HG03342 (cell line): ENCODE measurements at regions not wholly inside any gene's neighbourhood (a gene's known extent, or its start where the extent isn't known, plus 50 kb on each side); places are given as distances from the start of the nearest gene placed in this dataset.

ENCODE experiments used
- ATAC-seq: cut with Tn5 transposase; IDR thresholded peaks from one replicate; pipeline ENCODE4 v1.9.1; 2021; ENCODE audit warnings: mild to moderate bottlenecking, moderate library complexity; ENCODE audit not compliant: unreplicated experiment

- ATAC-seq = no peak
Measured at GRCh38 chr15:26477044-26477443, 295.8 kb downstream of the GABRB3 start.

GRCh38 chr15:26475554-26475953 lies 297.3 kb downstream of the GABRB3 start:
- no peak for ATAC-seq

- ATAC-seq = no peak
Measured at GRCh38 chr15:26472661-26473060, 300.2 kb downstream of the GABRB3 start.

GRCh38 chr15:26461847-26462608 lies 310.8 kb downstream of the GABRB3 start:
- ATAC-seq = no peak

- ATAC-seq = no peak
Measured at GRCh38 chr15:26460165-26460564, 312.7 kb downstream of the GABRB3 start.

GRCh38 chr15:26455828-26456227 lies 317.0 kb downstream of the GABRB3 start:
- no peak for ATAC-seq

GRCh38 chr15:26453914-26454313 lies 319.0 kb downstream of the GABRB3 start:
- ATAC-seq = no peak

GRCh38 chr15:26451995-26452394 lies 320.9 kb downstream of the GABRB3 start:
- ATAC-seq = no peak

GRCh38 chr15:26449291-26449690 lies 323.6 kb downstream of the GABRB3 start:
- ATAC-seq = no peak

- no peak for ATAC-seq
Measured at GRCh38 chr15:26443321-26443720, 329.5 kb downstream of the GABRB3 start.

GRCh38 chr15:26442680-26443079 lies 330.2 kb downstream of the GABRB3 start:
- no peak for ATAC-seq

GRCh38 chr15:26439681-26440080 lies 333.2 kb downstream of the GABRB3 start:
- ATAC-seq = no peak

- ATAC-seq = no peak
Measured at GRCh38 chr15:26438718-26439117, 334.1 kb downstream of the GABRB3 start.

GRCh38 chr15:26438316-26438715 lies 334.6 kb downstream of the GABRB3 start:
- ATAC-seq = no peak

GRCh38 chr15:26433818-26434217 lies 339.0 kb downstream of the GABRB3 start:
- ATAC-seq = no peak

GRCh38 chr15:26433060-26433459 lies 339.8 kb downstream of the GABRB3 start:
- ATAC-seq = no peak

- no peak for ATAC-seq
Measured at GRCh38 chr15:26421065-26421464, 351.8 kb downstream of the GABRB3 start.

GRCh38 chr15:26395624-26396023 lies 377.2 kb downstream of the GABRB3 start:
- ATAC-seq = no peak

- no peak for ATAC-seq
Measured at GRCh38 chr15:26394801-26395200, 378.1 kb downstream of the GABRB3 start.

- no peak for ATAC-seq
Measured at GRCh38 chr15:26392956-26393355, 379.9 kb downstream of the GABRB3 start.

GRCh38 chr15:26391567-26392194 lies 381.2 kb downstream of the GABRB3 start:
- ATAC-seq = no peak

GRCh38 chr15:26382444-26383072 lies 390.3 kb downstream of the GABRB3 start:
- ATAC-seq = no peak
